HCEC 1CT (cell line): ENCODE measurements at regions not wholly inside any gene's neighbourhood (a gene's known extent, or its start where the extent isn't known, plus 50 kb on each side); places are given as distances from the start of the nearest gene placed in this dataset.

Source experiments
- DNase-seq: peaks from one replicate; pipeline ENCODE4 v3.0.0-alpha.2; 2017

- no peak for DNase-seq
Observed at GRCh38 chr1:5404412-5405203, 587.6 kb downstream of the NPHP4 start.

- no peak for DNase-seq
Observed at GRCh38 chr1:5403935-5404334, 588.3 kb downstream of the NPHP4 start.

GRCh38 chr1:5402618-5403017, 589.6 kb downstream of the NPHP4 start:
- no peak for DNase-seq

- no peak for DNase-seq
Observed at GRCh38 chr1:5399771-5400170, 592.5 kb downstream of the NPHP4 start.

- DNase-seq, result no peak
Observed at GRCh38 chr1:5396593-5396992, 595.6 kb downstream of the NPHP4 start.

GRCh38 chr1:5394111-5394510, 598.1 kb downstream of the NPHP4 start:
- DNase-seq, result no peak

GRCh38 chr1:5393603-5394002, 598.6 kb downstream of the NPHP4 start:
- DNase-seq, result no peak

- no peak for DNase-seq
Observed at GRCh38 chr1:5393146-5393545, 599.1 kb downstream of the NPHP4 start.

- DNase-seq, result no peak
Observed at GRCh38 chr1:5391725-5392124, 600.5 kb downstream of the NPHP4 start.

- DNase-seq, result no peak
Observed at GRCh38 chr1:5390504-5390903, 601.7 kb downstream of the NPHP4 start.

GRCh38 chr1:5389101-5389885, 602.9 kb downstream of the NPHP4 start:
- no peak for DNase-seq

- no peak for DNase-seq
Observed at GRCh38 chr1:5388622-5389021, 603.6 kb downstream of the NPHP4 start.

- DNase-seq, result no peak
Observed at GRCh38 chr1:5386371-5386770, 605.9 kb downstream of the NPHP4 start.

- DNase-seq, result no peak
Observed at GRCh38 chr1:5385956-5386355, 606.3 kb downstream of the NPHP4 start.

GRCh38 chr1:5385096-5385799, 607.0 kb downstream of the NPHP4 start:
- DNase-seq, result no peak

GRCh38 chr1:5381491-5381890, 610.7 kb downstream of the NPHP4 start:
- DNase-seq, result no peak

GRCh38 chr1:5379176-5379759, 613.0 kb downstream of the NPHP4 start:
- DNase-seq, result no peak

GRCh38 chr1:5376538-5377247, 615.5 kb downstream of the NPHP4 start:
- no peak for DNase-seq

- DNase-seq, result no peak
Observed at GRCh38 chr1:5375481-5375880, 616.7 kb downstream of the NPHP4 start.

GRCh38 chr1:5374192-5374591, 618.0 kb downstream of the NPHP4 start:
- no peak for DNase-seq

- DNase-seq, result no peak
Observed at GRCh38 chr1:5373281-5373680, 618.9 kb downstream of the NPHP4 start.

- DNase-seq, result no peak
Observed at GRCh38 chr1:5371270-5371669, 621.0 kb downstream of the NPHP4 start.

GRCh38 chr1:5370311-5370710, 621.9 kb downstream of the NPHP4 start:
- no peak for DNase-seq
